ENCODE measurements at regions not wholly inside any gene's neighbourhood (a gene's known extent, or its start where the extent isn't known, plus 50 kb on each side); places are given as distances from the start of the nearest gene placed in this dataset.

DNA sequence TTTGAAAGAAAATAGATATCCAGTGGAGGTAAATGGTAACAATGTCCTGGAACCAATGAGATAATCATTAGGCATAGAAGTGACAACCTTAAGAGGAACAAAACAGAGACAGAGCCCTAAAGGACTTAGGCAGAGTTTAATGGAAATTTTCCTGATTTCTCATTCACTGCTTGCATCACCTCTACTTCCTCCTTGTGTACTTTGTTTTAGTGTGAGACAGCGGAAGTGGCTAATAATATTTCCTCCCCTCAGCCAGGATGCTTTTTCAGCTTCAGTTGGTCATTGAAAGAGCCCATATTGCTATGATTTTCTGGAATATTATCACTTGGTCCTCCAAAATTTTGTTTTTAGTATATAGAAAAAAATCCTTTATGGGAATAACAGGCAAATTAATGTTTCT, 153.4 kb upstream of the MPDZ start:
- TF ChIP-seq, protein P1, sequence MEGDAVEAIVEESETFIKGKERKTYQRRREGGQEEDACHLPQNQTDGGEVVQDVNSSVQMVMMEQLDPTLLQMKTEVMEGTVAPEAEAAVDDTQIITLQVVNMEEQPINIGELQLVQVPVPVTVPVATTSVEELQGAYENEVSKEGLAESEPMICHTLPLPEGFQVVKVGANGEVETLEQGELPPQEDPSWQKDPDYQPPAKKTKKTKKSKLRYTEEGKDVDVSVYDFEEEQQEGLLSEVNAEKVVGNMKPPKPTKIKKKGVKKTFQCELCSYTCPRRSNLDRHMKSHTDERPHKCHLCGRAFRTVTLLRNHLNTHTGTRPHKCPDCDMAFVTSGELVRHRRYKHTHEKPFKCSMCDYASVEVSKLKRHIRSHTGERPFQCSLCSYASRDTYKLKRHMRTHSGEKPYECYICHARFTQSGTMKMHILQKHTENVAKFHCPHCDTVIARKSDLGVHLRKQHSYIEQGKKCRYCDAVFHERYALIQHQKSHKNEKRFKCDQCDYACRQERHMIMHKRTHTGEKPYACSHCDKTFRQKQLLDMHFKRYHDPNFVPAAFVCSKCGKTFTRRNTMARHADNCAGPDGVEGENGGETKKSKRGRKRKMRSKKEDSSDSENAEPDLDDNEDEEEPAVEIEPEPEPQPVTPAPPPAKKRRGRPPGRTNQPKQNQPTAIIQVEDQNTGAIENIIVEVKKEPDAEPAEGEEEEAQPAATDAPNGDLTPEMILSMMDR (conservative IDR thresholded peaks at IDR 0.05; ENCODE audit: low read depth in 2 of 2): no peak
- TF ChIP-seq EZH2phosphoT487 (IDR thresholded peaks at IDR 0.05; ENCODE audit: unreplicated experiment) (no peak), POLR2AphosphoS5 (IDR thresholded peaks at IDR 0.05; ENCODE audit: low read depth) (no peak), CREB1 (CRISPR knock-in tag; IDR thresholded peaks at IDR 0.05; ENCODE audit: low read depth) (no peak), EZH2 (IDR thresholded peaks at IDR 0.05; ENCODE audit: low read depth, unreplicated experiment) (no peak), STAT1 (IDR thresholded peaks at IDR 0.05; ENCODE audit: unreplicated experiment) (no peak), ZNF114 (CRISPR knock-in tag; IDR thresholded peaks at IDR 0.05) (no peak), NANOG (IDR thresholded peaks at IDR 0.05; ENCODE audit: borderline replicate concordance) (no peak)
- TF ChIP-seq, protein P2, sequence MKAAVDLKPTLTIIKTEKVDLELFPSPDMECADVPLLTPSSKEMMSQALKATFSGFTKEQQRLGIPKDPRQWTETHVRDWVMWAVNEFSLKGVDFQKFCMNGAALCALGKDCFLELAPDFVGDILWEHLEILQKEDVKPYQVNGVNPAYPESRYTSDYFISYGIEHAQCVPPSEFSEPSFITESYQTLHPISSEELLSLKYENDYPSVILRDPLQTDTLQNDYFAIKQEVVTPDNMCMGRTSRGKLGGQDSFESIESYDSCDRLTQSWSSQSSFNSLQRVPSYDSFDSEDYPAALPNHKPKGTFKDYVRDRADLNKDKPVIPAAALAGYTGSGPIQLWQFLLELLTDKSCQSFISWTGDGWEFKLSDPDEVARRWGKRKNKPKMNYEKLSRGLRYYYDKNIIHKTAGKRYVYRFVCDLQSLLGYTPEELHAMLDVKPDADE (IDR thresholded peaks at IDR 0.05): no peak
- TF ChIP-seq, protein P3, sequence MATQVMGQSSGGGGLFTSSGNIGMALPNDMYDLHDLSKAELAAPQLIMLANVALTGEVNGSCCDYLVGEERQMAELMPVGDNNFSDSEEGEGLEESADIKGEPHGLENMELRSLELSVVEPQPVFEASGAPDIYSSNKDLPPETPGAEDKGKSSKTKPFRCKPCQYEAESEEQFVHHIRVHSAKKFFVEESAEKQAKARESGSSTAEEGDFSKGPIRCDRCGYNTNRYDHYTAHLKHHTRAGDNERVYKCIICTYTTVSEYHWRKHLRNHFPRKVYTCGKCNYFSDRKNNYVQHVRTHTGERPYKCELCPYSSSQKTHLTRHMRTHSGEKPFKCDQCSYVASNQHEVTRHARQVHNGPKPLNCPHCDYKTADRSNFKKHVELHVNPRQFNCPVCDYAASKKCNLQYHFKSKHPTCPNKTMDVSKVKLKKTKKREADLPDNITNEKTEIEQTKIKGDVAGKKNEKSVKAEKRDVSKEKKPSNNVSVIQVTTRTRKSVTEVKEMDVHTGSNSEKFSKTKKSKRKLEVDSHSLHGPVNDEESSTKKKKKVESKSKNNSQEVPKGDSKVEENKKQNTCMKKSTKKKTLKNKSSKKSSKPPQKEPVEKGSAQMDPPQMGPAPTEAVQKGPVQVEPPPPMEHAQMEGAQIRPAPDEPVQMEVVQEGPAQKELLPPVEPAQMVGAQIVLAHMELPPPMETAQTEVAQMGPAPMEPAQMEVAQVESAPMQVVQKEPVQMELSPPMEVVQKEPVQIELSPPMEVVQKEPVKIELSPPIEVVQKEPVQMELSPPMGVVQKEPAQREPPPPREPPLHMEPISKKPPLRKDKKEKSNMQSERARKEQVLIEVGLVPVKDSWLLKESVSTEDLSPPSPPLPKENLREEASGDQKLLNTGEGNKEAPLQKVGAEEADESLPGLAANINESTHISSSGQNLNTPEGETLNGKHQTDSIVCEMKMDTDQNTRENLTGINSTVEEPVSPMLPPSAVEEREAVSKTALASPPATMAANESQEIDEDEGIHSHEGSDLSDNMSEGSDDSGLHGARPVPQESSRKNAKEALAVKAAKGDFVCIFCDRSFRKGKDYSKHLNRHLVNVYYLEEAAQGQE (IDR thresholded peaks at IDR 0.05; ENCODE audit: unreplicated experiment): no peak

Data from GM23338 (cell line).